CD4-positive, alpha-beta T cell treated with Interleukin-15 for 1 hour (primary cell): ENCODE measurements at regions not wholly inside any gene's neighbourhood (a gene's known extent, or its start where the extent isn't known, plus 50 kb on each side); places are given as distances from the start of the nearest gene placed in this dataset.

Experiments used
- DNase-seq: peaks from one replicate; pipeline ENCODE4 v3.0.0-alpha.2; 2020

- DNase-seq: no peak
Measured at GRCh38 chr13:30105381-30105780, 202.0 kb downstream of the KATNAL1 start.

DNA sequence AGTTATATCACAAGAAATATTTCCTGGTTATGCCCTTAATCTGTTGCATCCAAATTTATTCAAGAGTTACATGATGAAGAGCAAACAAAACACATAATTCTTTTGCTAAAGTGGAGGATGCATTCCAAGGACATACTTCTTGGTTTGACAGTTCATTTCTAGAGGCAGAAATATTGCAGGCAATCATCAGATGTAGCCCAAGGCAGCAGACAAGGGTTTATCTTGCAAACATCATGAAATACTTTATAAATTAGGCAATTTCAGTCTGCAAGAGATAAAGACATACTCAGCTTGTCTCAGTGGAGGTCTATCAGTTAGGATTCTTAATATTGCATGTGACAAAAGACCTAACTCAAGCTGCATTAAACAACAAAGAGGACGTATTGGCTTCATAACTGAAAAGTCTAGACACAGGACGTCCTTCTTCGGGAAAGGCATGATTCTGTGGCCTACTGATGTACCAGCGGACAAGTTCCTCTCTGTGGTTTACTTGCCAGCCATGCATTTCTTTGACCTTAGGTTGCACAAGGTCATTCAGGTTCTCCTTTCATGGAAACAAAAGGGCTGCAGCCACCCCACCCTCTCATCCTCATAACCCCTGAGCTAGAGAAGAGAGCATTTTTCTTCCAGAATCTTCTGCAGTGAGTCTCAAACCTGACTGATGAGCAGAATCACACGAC, 204.1 kb downstream of the KATNAL1 start:
- no peak for DNase-seq

DNA sequence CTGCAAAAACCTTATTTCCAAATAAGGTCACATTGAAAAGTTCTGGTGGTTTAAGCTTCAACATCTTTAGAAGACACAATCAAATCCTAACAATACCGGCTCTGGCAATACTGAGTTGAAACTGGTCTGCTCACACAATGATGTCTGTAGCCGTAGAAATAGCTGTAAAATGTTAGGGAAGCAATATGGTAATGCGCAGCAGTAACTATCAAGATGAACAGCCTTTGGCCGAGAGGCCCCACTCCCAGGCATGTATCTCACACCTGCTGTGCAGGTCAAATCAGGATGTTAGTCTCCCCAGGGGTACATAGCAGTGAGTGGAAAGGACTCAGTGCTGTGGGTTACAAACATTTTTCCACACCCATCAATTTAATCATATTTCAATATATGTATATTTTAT, 207.1 kb downstream of the KATNAL1 start:
- no peak for DNase-seq

DNA sequence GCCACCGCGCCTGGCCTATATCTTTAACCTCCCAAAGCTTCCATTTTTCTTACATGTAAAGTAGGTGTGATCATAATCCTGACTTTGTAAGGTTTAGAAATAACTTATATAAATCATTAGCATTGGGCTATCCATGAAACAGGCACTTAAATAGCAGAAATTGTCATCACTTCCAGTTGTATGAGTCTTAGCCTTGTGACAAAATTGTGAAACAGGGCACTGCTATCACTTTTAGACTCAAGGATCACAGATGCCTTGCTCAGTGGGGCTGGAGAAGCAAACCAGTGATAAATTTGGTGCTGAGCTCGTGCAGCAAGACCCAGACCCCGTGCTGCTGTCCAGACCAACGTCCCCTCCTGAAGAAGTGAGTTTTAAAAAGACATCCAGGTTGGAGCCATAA, 209.7 kb downstream of the KATNAL1 start:
- DNase-seq: no peak

- DNase-seq: no peak
Measured at GRCh38 chr13:30097089-30097488, 210.3 kb downstream of the KATNAL1 start.

DNA sequence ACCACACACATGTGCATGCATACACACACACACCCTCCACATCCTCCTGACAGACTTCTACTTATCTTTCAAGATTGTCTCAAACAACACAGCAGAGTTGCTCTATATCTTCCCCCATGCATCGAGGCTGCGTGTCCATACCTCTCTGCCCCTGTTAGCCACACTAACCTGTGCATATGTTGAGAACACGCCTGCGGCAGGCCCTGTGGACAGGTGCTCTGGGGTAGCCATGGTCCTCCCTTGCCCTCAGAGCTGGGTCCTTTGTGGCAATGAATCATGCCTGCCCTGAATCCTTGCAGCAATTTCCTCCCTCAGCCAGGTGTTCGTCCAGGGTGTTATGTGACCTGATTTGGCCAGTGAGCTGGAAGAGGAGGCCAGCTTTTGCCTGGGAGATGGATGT, 213.3 kb downstream of the KATNAL1 start:
- no peak for DNase-seq

GRCh38 chr13:30093236-30093635, 214.1 kb downstream of the KATNAL1 start:
- no peak for DNase-seq

GRCh38 chr13:30091691-30092090, 215.7 kb downstream of the KATNAL1 start:
- no peak for DNase-seq

DNA sequence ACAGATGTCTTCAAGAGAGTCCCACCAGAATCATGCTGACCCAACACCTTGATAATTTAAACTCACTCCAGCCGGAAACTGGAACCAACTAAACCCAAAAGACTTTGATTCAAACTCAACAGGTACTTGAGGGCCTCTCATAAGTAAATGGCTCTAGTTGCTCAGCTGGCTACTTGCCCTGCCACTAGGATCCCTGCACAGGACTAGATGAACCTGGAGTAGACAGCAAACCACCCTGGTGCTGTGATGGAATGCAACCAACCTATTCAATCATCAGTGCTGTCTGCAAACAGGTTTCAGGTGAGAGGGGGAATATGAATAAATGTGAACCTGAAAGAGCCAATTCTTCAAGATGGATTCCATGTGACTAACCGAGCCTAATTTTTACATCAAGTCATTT, 216.3 kb downstream of the KATNAL1 start:
- DNase-seq: no peak

- no peak for DNase-seq
Measured at GRCh38 chr13:30088312-30088855, 219.0 kb downstream of the KATNAL1 start.

DNA sequence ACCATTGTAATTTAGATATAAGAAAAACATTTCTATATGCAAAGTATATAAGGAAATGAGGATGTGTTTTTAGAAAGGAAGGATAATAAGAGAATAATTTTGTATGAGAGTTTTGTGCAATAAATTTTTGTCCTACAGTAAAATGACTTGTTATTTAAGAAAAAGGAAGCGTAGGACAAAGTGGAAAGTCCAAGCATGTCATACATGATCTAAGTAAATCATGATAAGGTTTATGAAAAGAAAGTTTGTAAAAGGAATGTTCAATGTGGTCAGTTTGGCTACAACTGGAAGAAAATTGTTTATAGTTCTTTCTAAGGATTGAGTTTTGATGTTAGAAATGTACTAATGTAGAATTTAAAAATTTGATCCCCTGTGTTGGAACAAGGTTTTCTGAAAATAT, 222.3 kb downstream of the KATNAL1 start:
- DNase-seq: no peak

- DNase-seq: no peak
Measured at GRCh38 chr13:30082391-30082790, 225.0 kb downstream of the KATNAL1 start.

GRCh38 chr13:30081331-30081730, 226.0 kb downstream of the KATNAL1 start:
- DNase-seq: no peak

DNA sequence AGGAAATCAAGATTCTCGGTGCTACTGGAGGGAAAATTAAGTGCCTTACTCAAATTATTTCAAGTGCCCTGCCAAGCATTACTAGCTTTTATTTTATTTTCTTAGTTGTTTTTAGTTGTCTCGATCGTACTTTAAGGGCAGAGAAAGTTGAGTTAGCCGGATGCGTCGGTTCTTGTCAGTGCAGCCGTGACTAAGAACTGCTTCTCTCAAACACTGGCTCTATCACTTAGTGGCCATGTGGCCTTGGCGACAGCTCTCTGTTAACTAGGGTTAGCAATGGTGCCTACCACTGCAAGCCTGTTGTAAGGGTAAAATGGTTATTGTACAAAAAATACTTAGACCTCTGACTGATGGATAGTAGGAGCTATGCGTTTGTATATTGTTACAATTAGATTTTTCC, 227.8 kb downstream of the KATNAL1 start:
- no peak for DNase-seq

- DNase-seq: no peak
Measured at GRCh38 chr13:30078059-30078458, 227.6 kb upstream of the UBL3 start.

- no peak for DNase-seq
Measured at GRCh38 chr13:30077240-30077735, 226.9 kb upstream of the UBL3 start.

DNA sequence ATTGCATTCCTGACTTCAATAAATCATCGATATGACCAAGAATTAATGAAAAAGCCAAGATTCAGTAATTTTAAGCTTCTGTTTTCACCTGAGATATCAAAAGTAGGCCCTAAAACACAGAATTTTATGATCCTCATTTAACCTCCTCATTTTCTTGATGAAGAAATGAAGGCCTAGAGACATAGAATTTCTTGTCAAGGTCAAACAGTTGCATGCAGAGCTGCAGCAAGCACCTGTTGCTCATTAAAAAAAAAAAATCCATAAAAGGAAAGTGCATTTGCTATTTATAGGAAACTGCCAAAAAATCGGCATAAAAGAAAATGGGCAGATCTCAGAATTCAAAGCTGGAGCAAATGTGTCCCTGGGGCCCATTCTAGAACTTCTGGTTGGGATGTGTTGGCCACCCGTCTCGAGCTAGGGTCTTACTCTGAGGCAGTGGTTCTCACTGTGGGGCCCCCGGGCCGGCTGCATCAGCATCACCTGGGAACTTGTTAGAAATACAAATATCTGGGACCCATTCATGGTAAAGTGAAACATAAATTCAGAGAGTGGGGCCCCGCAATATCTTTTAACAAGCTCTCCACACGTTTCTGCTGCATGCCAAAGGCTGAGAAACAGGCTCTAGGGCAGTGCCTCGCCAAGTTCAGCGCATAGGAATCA, 224.7 kb upstream of the UBL3 start:
- no peak for DNase-seq

DNA sequence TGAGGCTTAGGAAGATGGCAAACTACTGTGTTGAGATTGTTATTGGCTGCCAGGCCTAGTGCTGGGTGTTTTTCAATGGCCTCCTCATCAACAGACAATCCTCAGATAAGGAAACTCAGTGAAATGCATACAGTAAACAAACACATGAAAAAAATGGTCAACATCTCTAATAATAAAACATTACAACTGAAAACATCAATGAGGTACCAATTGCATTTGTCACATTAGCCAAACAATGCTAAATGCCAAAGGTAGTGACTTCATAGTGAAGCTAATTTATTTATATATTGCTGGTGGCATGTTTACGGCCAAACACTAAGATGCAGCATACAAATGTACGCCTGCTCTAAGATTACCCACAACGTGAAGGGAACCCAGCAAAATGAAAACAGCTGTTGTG, 224.0 kb upstream of the UBL3 start:
- DNase-seq: no peak

- no peak for DNase-seq
Measured at GRCh38 chr13:30072818-30073186, 222.4 kb upstream of the UBL3 start.

GRCh38 chr13:30071969-30072817, 221.8 kb upstream of the UBL3 start:
- no peak for DNase-seq

- DNase-seq: no peak
Measured at GRCh38 chr13:30065181-30065580, 214.8 kb upstream of the UBL3 start.

DNA sequence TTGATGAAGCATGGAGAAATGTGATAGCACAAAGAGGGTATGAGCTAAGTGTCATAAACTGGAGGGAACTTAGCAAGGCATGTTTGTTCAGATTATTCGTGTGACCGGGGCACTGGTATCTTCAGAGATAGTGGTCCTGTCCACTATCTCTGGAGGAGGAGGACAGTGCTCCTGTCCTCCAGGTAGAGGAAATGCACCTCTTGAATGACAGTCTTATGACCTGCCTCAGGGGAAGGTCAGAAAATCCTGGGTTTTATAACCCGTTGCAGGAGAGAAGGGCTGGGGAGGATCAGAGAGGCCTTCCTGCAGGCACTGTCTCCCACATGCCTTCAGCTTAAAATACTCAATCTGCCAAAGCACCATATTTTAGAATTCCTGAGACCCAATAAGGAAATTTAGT, 213.5 kb upstream of the UBL3 start:
- no peak for DNase-seq

DNA sequence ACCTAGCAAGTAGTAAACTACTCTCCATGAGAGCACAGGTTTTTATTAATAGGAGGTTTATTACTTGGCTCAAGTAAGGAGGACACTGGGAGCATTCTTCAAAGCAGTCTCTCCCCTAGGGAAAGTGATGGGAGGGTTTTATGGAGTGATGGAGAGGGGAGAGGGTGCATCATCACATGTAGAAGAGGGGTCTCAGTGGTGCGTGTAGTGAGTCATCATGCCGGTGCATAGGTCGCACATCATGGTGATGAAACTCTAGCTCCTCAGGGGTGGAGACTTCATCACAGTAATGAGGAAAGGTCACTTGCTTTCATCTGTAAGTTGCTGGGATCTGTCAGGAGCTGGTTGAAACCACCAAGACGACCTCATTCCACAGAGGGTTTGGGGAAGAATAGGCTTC, 210.8 kb upstream of the UBL3 start:
- no peak for DNase-seq

GRCh38 chr13:30058429-30058828, 208.0 kb upstream of the UBL3 start:
- no peak for DNase-seq
